NCI-H82 treated with DMSO at 0.1 percent for 48 hours (cell line): ENCODE measurements at regions not wholly inside any gene's neighbourhood (a gene's known extent, or its start where the extent isn't known, plus 50 kb on each side); places are given as distances from the start of the nearest gene placed in this dataset.
"Not testable (repeated sequence)": the region's sequence is repeated elsewhere in the genome, so short reads cannot be mapped to it uniquely, and the experiment has no call there.

Source experiments
- DNase-seq: peaks from one replicate; lab custom pipeline; 2025; ENCODE audit not compliant: unreplicated experiment; lab: John Stamatoyannopoulos, UW

- DNase-seq = no peak
Measured at GRCh38 chr16:85236818-85237150, 124.5 kb upstream of the CIBAR2 start.

GRCh38 chr16:85237817-85238216, 125.5 kb upstream of the CIBAR2 start:
- DNase-seq = no peak

- no peak for DNase-seq
Measured at GRCh38 chr16:85238233-85238647, 126.0 kb upstream of the CIBAR2 start.

- DNase-seq = no peak
Measured at GRCh38 chr16:85239239-85239638, 127.0 kb upstream of the CIBAR2 start.

GRCh38 chr16:85239871-85240270, 127.6 kb upstream of the CIBAR2 start:
- no peak for DNase-seq

- no peak for DNase-seq
Measured at GRCh38 chr16:85240982-85241924, 129.0 kb upstream of the CIBAR2 start.

- no peak for DNase-seq
Measured at GRCh38 chr16:85242140-85242539, 129.9 kb upstream of the CIBAR2 start.

- DNase-seq = no peak
Measured at GRCh38 chr16:85243308-85243707, 131.0 kb upstream of the CIBAR2 start.

GRCh38 chr16:85244452-85244851, 132.2 kb upstream of the CIBAR2 start:
- DNase-seq = not testable (repeated sequence)

GRCh38 chr16:85245307-85246172, 133.3 kb upstream of the CIBAR2 start:
- DNase-seq = peak; percentile 33

GRCh38 chr16:85246473-85246872, 134.2 kb upstream of the CIBAR2 start:
- DNase-seq = peak; percentile 81

GRCh38 chr16:85246973-85247372, 134.7 kb upstream of the CIBAR2 start:
- no peak for DNase-seq

GRCh38 chr16:85248342-85248741, 136.1 kb upstream of the CIBAR2 start:
- peak; percentile 28 for DNase-seq

- DNase-seq = no peak
Measured at GRCh38 chr16:85248857-85249256, 136.6 kb upstream of the CIBAR2 start.

GRCh38 chr16:85249418-85250146, 137.3 kb upstream of the CIBAR2 start:
- DNase-seq = no peak

- no peak for DNase-seq
Measured at GRCh38 chr16:85250147-85250463, 137.8 kb upstream of the CIBAR2 start.

- no peak for DNase-seq
Measured at GRCh38 chr16:85250609-85251223, 138.4 kb upstream of the CIBAR2 start.

GRCh38 chr16:85251225-85251760, 139.0 kb upstream of the CIBAR2 start:
- DNase-seq = no peak

GRCh38 chr16:85252014-85252413, 139.7 kb upstream of the CIBAR2 start:
- DNase-seq = no peak

- no peak for DNase-seq
Measured at GRCh38 chr16:85252461-85252860, 140.2 kb upstream of the CIBAR2 start.
